PFSK-1 (cell line): ENCODE measurements at regions not wholly inside any gene's neighbourhood (a gene's known extent, or its start where the extent isn't known, plus 50 kb on each side); places are given as distances from the start of the nearest gene placed in this dataset.

Experiments
- FOXP2 ChIP-seq: optimal IDR thresholded peaks from 2 replicates; pipeline ENCODE3; 2011; ENCODE audit warnings: borderline replicate concordance, control low read depth, inconsistent platforms; ENCODE audit not compliant: insufficient read depth; ENCODE audit errors: extremely low read length, extremely low read depth
- POLR2AphosphoS5 ChIP-seq: IDR thresholded peaks from 2 replicates; pipeline ENCODE4 v1.6.1; 2012; ENCODE audit warnings: low read depth, mild to moderate bottlenecking, control low read depth, low read length, moderate library complexity
- SIN3A ChIP-seq: IDR thresholded peaks from 2 replicates; pipeline ENCODE4 v1.6.1; 2012; ENCODE audit warnings: mild to moderate bottlenecking, low read length, moderate library complexity, borderline replicate concordance; ENCODE audit not compliant: insufficient read depth
- TAF1 ChIP-seq: IDR thresholded peaks from 2 replicates; pipeline ENCODE4 v1.6.1; 2012; ENCODE audit warnings: low read length, control low read depth, borderline replicate concordance; ENCODE audit not compliant: insufficient read depth
- TF ChIP-seq, protein P1 (sequence below), 2 experiments: IDR thresholded peaks; 2 replicates each; pipeline versions ENCODE4 v1.6.1 to v1.8.0; 2011 to 2012; ENCODE audit warnings: low read depth in 2 of 2, low read length in 2 of 2, control low read depth in 1 of 2, inconsistent platforms in 1 of 2, mild to moderate bottlenecking in 1 of 2, moderate library complexity in 1 of 2; ENCODE audit not compliant: insufficient read depth in 1 of 2

DNA sequence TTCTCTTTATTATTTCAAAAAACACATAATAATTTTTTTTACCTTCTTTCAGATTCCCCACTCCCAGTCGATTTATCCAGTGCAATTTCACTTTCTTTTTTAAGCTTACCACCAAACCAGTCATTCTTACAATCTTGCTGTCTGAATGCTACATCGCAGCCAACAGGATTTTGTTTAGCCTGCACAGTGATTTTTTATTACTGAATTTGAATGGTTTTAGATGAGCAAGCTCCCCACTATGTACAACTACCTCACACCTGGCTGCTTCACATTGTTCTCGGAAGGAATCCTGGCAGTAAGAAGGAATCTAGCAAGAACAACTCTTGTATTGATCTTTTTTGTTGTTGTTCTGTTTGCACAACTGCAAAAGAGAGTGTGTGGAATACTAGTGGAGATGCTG lies 668.1 kb upstream of the WWC1 start:
- TF ChIP-seq POLR2AphosphoS5 (no peak), FOXP2 (no peak), SIN3A (no peak), TAF1 (no peak)
- TF ChIP-seq, protein P1, sequence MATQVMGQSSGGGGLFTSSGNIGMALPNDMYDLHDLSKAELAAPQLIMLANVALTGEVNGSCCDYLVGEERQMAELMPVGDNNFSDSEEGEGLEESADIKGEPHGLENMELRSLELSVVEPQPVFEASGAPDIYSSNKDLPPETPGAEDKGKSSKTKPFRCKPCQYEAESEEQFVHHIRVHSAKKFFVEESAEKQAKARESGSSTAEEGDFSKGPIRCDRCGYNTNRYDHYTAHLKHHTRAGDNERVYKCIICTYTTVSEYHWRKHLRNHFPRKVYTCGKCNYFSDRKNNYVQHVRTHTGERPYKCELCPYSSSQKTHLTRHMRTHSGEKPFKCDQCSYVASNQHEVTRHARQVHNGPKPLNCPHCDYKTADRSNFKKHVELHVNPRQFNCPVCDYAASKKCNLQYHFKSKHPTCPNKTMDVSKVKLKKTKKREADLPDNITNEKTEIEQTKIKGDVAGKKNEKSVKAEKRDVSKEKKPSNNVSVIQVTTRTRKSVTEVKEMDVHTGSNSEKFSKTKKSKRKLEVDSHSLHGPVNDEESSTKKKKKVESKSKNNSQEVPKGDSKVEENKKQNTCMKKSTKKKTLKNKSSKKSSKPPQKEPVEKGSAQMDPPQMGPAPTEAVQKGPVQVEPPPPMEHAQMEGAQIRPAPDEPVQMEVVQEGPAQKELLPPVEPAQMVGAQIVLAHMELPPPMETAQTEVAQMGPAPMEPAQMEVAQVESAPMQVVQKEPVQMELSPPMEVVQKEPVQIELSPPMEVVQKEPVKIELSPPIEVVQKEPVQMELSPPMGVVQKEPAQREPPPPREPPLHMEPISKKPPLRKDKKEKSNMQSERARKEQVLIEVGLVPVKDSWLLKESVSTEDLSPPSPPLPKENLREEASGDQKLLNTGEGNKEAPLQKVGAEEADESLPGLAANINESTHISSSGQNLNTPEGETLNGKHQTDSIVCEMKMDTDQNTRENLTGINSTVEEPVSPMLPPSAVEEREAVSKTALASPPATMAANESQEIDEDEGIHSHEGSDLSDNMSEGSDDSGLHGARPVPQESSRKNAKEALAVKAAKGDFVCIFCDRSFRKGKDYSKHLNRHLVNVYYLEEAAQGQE (IDR thresholded peaks at IDR 0.05; ENCODE audit: insufficient read depth in 1 of 2, low read depth in 2 of 2, low read length in 2 of 2), result no peak

DNA sequence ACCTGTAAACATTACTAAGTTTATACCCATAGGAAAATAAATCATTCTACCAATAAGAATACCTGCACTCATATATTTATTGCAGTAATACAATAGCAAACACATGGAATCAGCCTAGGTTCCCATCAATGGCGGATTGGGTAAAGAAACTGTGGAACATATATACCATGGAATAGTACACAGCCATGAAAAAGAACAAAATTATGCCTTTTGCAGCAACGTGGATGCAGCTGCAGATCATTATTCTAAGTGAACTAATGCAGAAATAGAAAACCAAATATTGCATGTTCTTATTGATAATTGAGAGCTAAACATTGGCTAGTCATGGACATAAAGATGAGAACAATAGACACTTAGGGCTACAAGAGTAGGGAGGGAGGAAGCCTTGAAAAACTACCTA lies 667.4 kb upstream of the WWC1 start:
- TF ChIP-seq TAF1 (no peak), FOXP2 (no peak), POLR2AphosphoS5 (no peak), SIN3A (no peak)
- TF ChIP-seq, protein P1 (IDR thresholded peaks at IDR 0.05; ENCODE audit: insufficient read depth in 1 of 2, low read depth in 2 of 2, low read length in 2 of 2), result no peak

DNA sequence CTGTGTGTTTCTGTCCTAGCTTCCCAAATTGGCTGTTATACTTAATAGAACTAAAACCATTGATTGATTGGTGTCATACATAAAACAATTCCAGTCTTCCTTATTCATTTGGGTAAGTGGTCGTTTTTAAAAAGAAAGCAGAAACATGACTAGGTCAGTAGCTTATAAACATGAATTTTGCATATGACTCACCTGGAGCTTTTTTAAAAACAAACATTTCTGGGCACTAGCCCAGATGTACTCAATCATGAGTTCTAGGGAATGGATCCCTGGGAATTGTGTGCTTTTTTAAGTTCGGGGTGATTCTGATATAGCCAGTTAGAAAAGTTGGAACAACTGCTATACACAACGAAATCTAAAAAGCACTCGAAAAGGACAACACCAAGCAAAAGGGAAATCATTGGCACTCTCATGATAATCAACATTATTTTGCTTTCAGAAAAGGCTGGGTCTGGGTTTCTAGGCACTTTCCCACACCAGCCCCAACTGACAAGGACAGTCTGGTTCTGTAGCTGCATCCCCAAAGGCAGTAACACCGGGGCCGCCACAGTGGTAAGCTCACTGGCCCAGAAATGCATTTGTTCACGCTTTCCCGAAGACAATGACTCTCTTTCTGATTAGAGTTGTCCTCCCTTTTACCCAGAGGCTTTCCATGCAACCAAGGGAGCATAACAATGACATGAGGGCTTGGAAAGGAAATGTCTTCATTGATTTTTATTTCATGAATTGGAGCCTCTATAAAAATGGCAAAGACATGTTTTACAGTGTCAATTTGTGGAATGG lies 664.9 kb upstream of the WWC1 start:
- TF ChIP-seq SIN3A (no peak), TAF1 (no peak), FOXP2 (no peak), POLR2AphosphoS5 (no peak)
- TF ChIP-seq, protein P1 (IDR thresholded peaks at IDR 0.05; ENCODE audit: insufficient read depth in 1 of 2, low read depth in 2 of 2, low read length in 2 of 2), result no peak

DNA sequence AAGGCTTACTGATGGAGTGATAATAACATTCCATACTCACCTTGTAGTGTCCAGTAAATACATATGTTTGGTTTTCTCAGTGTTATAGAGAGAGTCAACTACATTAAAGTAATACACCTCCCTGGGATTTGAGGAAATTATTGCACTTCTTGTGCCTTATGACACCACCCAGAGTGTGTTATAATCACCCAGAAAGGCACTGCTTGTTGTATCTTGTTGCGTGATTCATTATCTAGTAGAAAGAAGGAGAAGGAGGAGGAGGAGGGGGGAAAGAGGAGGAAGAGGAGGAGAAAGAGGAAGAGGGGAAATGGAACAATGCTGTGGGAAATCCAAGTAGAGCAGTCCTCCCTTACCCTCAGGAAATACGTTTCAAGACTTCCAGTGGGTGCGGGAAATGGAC lies 661.8 kb upstream of the WWC1 start:
- TF ChIP-seq POLR2AphosphoS5 (no peak), FOXP2 (no peak), SIN3A (no peak), TAF1 (no peak)
- TF ChIP-seq, protein P1 (IDR thresholded peaks at IDR 0.05; ENCODE audit: insufficient read depth in 1 of 2, low read depth in 2 of 2, low read length in 2 of 2), result no peak

DNA sequence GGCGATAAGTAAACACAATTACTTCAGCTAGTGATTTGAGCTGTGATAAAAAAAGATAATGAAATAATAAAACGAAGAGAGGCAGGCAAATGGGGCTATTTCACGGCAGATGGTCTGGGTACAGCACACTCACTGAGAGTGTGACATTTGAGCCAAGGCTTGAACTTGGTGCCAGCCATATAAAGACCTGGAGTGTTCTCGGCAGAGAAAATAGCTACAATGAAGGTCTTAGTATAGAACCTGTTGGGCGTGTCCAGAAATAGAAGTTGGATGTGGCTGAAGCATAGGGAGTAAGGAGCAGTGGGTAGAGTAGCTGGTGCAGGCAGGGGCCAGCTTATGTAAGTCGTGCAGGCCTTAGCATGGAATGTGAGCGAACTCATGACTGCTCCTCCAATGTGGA lies 660.3 kb upstream of the WWC1 start:
- TF ChIP-seq, protein P1 (IDR thresholded peaks at IDR 0.05; ENCODE audit: insufficient read depth in 1 of 2, low read depth in 2 of 2, low read length in 2 of 2), result no peak
- TF ChIP-seq POLR2AphosphoS5, result no peak
- no peak for TF ChIP-seq FOXP2
- no peak for TF ChIP-seq TAF1
- TF ChIP-seq SIN3A, result no peak
